RWPE1 (cell line): ENCODE measurements at regions not wholly inside any gene's neighbourhood (a gene's known extent, or its start where the extent isn't known, plus 50 kb on each side); places are given as distances from the start of the nearest gene placed in this dataset.

ENCODE experiments used
- CTCF ChIA-PET: fragments of 350-600 bp; sonication (Branson Sonifier 250); formaldehyde crosslinking; extraction: SDS; loops from one replicate; lab custom pipeline; 2021; lab: Yijun Ruan, JAX
- POLR2A ChIA-PET: fragments of 400-600 bp; formaldehyde crosslinking; extraction: SDS; loops from one replicate; lab custom pipeline; 2020; ENCODE audit warnings: antibody characterized with exemption; ENCODE audit not compliant: low non-redundant PET; lab: Yijun Ruan, JAX
- DNase-seq: peaks from one replicate; pipeline ENCODE4 v3.0.0; 2012; ENCODE audit warnings: low spot score
- H3K27ac ChIP-seq: fragments of 450-650 bp; 2 replicates; pipeline ENCODE4 v1.5.1; 2017
- CTCF ChIP-seq: fragments of 450-650 bp; conservative IDR thresholded peaks from 2 replicates; pipeline ENCODE4 v1.5.1; 2017; ENCODE audit warnings: low read depth, mild to moderate bottlenecking

DNA sequence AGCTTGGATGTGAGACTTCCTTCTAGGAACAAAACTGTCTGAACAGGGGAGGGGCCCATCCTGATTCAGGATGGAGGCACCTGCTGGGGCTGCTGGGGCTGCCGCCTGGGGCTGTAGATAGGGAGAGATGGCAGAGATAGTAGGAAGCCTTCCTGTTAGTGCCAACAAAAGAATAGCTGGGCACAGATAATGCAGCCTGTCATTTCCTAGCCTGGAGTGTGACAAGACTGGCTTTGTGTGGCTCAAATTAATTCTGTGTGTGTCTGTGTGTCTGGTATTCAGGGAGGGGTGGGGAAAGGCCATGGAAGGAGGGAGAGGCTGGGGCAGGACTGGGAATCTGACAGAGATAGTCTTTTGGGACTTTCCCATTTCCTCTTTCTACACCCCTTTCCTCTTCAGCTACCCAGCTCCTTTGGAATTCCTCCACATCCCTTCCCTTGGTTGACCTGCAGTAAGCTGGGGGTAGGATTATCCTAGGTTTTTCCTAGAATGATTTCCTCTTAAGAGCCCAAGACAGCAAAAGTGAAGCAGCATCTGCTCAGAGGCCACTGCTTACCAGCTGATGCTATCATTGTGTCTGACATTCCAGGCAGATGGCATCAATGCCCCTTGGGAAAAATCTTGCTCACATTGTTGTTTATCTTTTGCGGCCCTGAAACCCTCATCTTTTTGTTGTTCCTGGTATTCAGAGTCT lies 144.9 kb upstream of the LHCGR start:
- ChIA-PET CTCF (no interaction called here), POLR2A (no interaction called here)
- TF ChIP-seq CTCF: no peak
- H3K27ac ChIP-seq: no peak overlapping the region
- no peak for DNase-seq

DNA sequence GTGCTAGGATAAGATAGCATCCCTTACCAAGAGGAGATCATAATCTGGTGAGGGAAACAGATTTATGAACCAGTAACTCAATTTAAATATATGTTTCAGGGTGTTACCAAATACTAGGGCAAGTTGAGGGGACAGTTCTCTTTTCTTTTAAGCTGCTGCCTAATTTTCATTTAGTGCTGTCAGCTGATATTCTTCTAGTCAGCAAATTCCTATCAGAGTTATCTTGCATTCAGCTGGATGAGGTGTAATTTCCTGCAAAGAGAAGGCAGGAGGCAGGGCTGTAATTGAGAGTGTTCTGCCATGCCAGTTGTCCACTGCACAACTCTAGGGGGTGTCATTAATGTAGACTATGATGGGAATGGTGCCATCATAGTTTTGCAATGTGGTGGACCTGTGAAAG lies 141.3 kb upstream of the LHCGR start:
- POLR2A ChIA-PET: no interaction called here
- CTCF ChIA-PET: no interaction called here
- no peak for TF ChIP-seq CTCF
- H3K27ac ChIP-seq: no peak overlapping the region
- DNase-seq: no peak

DNA sequence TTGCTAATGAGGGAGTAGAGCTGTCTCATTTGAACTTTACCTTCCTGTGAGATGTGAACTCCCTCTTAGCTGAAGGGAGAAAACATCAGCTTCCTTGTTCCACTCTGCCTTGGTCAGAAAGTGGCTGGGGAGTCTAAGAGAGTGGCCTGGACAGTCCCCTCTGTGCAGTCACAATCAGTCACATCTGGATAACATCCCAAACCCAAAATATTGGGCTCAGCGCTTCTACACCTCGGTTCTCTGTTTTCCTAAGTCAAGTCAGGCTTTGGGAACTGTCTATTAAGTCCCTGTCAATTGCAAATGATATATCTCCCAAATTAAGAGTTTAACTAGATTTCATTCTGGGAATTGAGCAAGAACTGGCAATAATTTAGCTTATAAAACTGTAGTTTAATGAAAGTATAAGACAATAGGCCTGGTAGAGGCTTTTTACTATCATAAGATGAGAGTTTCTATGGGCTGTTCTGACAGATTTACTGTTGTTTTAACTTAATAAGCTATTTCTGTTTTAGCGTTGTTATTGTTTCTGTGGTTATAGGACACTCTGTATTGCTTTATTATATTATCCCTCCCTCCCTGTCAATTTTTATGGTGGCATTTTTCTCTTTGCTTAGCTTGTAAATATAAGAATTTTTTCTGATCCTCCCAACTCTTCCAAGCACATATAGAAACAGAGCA lies 135.1 kb upstream of the LHCGR start:
- ChIA-PET POLR2A (no interaction called here), CTCF (no interaction called here)
- no peak overlapping the region for H3K27ac ChIP-seq
- no peak for DNase-seq
- no peak for TF ChIP-seq CTCF

- no peak overlapping the region for H3K27ac ChIP-seq
- POLR2A ChIA-PET: no interaction called here
- CTCF ChIA-PET: interaction anchor here (0.5 kb wide), 1 partner anchor 430 kb away, joined by 4 read pairs; no protein-coding TSS in a partner anchor
- no peak for TF ChIP-seq CTCF
- DNase-seq: no peak
Measured at GRCh38 chr2:48888066-48888465, 132.5 kb upstream of the LHCGR start.

DNA sequence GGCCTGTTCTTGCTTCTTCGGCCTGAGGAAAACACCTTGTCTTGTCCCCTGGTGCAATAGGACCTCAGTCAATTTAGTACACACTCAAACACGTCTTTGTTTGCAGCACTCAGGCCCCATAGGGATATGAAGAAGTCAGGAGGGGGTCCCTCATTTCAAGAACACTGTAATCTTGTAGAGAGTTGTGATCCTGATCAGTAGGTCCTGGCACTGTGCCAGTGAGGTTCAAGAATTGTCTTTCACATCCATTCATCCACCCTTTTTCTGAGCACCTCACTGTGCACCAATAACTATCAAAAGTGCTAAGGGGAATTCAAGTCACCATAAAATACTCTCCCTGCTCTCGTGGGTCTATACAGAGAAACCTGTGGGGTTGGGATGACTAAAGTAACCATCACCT lies 131.4 kb upstream of the LHCGR start:
- H3K27ac ChIP-seq: no peak overlapping the region
- ChIA-PET POLR2A (no interaction called here), CTCF (no interaction called here)
- TF ChIP-seq CTCF: no peak
- no peak for DNase-seq

DNA sequence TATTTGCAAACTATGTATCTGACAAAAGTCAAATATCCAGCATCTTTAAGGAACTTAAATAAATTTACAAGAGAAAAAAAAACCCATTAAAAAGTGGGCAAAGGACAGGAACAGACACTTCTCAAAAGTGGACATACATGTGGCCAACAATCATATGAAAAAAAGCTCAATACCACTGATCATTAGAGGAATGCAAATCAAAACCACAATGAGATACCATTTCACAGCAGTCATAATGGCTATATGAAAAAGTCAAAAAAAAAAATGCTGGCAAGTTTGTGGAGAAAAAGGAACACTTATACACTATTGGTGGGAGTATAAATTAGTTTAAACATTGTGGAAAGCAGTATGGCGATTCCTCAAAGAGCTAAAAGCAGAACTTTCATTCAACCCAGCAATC lies 130.3 kb upstream of the LHCGR start:
- ChIA-PET POLR2A (no interaction called here), CTCF (interaction anchor here (0.6 kb wide), 2 partner anchors 9 to 55 kb away, joined by 3 read pairs; no protein-coding TSS in a partner anchor)
- TF ChIP-seq CTCF: no peak
- DNase-seq: no peak
- H3K27ac ChIP-seq: no peak overlapping the region
